GM19468 (cell line): ENCODE measurements at regions not wholly inside any gene's neighbourhood (a gene's known extent, or its start where the extent isn't known, plus 50 kb on each side); places are given as distances from the start of the nearest gene placed in this dataset.
"Not testable (repeated sequence)": the region's sequence is repeated elsewhere in the genome, so short reads cannot be mapped to it uniquely, and the experiment has no call there.

Source experiments
- ATAC-seq: cut with Tn5 transposase; IDR thresholded peaks from one replicate; pipeline ENCODE4 v1.9.1; 2021; ENCODE audit warnings: mild to moderate bottlenecking, moderate library complexity, moderate number of reproducible peaks; ENCODE audit not compliant: unreplicated experiment; ENCODE audit errors: extremely low read depth

- ATAC-seq: no peak
These were observed 246.3 kb downstream of the GOLGA6L6 start for GRCh38 chr15:20295238-20295811.

- no peak for ATAC-seq
These were observed 246.9 kb downstream of the GOLGA6L6 start for GRCh38 chr15:20294651-20295237.

- not testable (repeated sequence) for ATAC-seq
These were observed 249.1 kb downstream of the GOLGA6L6 start for GRCh38 chr15:20292422-20293005.

- not testable (repeated sequence) for ATAC-seq
These were observed 250.0 kb downstream of the GOLGA6L6 start for GRCh38 chr15:20291616-20292015.

- ATAC-seq: not testable (repeated sequence)
These were observed 251.0 kb downstream of the GOLGA6L6 start for GRCh38 chr15:20290606-20291005.

GRCh38 chr15:20289538-20290103 lies 252.0 kb downstream of the GOLGA6L6 start:
- not testable (repeated sequence) for ATAC-seq

DNA sequence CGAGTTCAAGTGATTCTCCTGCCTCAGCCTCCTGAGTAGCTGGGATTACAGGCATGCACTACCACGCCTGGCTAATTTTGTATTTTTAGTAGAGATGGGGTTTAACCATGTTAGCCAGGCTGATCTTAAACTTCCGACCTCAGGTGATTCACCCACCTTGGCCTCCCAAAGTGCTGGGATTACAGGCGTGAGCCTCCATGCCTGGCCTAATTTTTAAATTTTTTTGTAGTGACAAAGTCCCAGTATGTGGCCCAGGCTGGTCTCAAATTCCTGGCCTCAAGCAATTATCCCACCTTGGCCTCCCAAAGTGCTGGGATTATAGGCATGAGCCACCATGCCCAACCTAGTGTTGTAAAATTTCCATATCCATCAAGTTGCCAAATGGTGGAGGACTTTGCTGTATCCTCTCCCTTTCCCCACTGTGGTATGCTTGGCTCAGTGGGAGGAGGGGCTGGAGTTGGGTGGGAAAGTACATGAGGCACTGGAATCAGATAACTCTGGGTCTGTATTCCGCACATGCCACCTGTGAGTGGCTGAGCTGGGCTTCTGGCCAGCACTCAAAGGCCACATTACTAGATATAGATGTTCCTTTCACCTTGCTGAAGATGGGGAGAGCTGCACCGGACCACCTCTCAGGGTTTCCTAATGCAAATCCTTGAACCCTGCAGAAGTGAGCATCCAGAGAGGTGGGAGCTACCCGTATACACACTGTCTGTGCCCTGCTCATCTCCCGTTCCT lies 252.6 kb downstream of the GOLGA6L6 start:
- not testable (repeated sequence) for ATAC-seq

DNA sequence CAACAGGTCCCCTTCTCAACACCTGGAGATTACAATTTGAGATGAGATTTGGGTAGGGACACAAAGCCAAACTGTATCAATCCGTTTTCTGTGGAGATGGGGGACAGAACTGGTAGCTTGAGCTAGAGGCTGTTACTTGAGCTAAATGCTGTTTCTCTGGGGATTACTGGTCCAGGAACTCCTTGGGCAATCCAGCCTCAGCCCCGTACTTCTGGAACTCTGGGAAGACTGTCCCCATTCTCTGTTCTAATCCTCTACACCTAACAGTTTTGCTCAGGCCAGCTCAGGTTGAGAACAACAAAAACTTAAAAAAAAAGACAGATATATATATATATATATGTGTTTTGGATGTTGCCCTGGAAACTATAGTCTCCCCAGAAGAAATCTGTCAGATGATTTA lies 255.0 kb downstream of the GOLGA6L6 start:
- ATAC-seq: not testable (repeated sequence)

GRCh38 chr15:20285696-20286300 lies 255.8 kb downstream of the GOLGA6L6 start:
- ATAC-seq: not testable (repeated sequence)

GRCh38 chr15:20284891-20285535 lies 256.6 kb downstream of the GOLGA6L6 start:
- not testable (repeated sequence) for ATAC-seq

- ATAC-seq: not testable (repeated sequence)
These were observed 257.9 kb downstream of the GOLGA6L6 start for GRCh38 chr15:20283651-20284050.

GRCh38 chr15:20282491-20282943 lies 259.1 kb downstream of the GOLGA6L6 start:
- not testable (repeated sequence) for ATAC-seq

GRCh38 chr15:20281567-20282275 lies 259.9 kb downstream of the GOLGA6L6 start:
- not testable (repeated sequence) for ATAC-seq

GRCh38 chr15:20280933-20281463 lies 260.6 kb downstream of the GOLGA6L6 start:
- no peak for ATAC-seq

DNA sequence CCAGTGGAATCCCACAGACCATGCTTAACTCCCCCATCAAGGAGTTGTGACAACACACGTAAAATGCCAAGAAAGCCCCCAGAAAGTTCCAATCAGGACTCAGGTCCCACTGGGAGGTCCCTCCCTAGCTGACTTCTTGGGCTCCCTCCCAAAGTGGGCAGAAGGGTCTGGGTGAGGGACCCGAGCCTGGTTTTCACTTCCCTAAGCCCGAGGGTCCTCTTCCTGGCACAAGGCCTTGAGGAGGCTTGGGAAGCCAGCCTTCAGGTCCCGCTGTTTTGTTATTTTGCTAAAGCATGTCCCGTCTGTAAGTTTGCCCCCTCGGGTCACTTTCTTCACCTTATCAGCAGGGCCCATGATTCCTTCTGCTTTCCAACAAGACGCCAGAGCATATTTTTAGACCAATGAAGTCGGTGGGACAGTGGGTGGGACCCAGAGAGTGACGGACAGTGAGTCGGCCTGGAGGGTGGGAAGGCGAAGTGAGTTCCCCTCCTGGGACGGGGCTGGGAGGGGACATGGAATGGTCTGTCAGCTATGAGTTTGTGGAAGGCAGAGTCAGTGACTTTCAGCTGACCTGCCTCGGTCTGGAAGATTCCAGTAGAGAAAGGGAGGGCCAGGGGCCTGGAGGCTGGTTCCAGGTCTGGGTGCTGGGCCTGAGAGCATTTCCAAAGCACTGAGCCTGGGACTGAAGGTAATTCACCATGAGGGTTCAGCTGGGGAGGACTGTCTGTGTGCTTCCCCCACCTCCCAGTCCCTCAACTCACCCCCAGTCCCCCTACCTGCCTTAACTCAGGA lies 261.3 kb downstream of the GOLGA6L6 start:
- not testable (repeated sequence) for ATAC-seq

GRCh38 chr15:20279056-20279455 lies 262.5 kb downstream of the GOLGA6L6 start:
- not testable (repeated sequence) for ATAC-seq

DNA sequence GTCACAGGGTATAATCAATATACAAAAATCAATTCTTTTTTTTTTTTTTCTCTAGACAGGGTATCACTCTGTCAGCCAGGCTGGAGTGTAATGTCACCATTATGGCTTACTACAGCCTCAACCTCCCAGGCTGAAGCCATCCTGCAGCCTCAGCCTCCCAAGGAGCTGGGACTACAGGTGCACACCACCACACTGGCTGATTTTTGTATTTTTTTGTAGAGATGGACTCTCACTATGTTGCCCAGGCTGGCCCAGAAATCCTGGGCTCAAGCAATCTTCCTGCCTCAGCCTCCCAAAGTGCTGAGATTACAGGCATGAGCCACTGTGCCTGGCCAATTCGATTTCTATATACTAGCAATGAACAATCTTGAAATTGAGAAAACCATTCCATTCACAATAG lies 263.2 kb downstream of the GOLGA6L6 start:
- ATAC-seq: not testable (repeated sequence)

DNA sequence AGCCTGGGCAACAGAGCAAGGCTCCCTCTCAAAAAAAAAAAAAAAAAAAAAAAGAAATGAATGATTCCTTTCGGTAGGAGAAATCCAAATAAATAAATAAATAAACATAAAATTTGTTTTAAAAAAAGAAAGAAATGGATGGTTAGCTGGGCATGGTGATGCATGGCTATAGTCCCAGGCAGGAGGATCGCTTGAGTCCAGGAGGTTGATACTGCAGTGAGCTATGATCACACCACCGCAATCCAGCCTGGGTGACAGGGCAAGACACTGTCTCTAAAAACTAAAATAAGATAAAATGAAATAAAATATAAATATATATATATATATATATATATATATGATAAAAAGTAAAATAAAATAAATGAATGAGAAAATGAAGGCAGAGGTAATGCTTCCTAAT lies 264.1 kb downstream of the GOLGA6L6 start:
- not testable (repeated sequence) for ATAC-seq
